SK-N-SH treated with all-trans-retinoic acid at 6 μM for 48 hours (cell line): ENCODE measurements at regions not wholly inside any gene's neighbourhood (a gene's known extent, or its start where the extent isn't known, plus 50 kb on each side); places are given as distances from the start of the nearest gene placed in this dataset.

Experiments
- CSDC2 ChIP-seq: fragments of 250-450 bp; sonication (Bioruptor Pico); IDR thresholded peaks from 2 replicates; pipeline ENCODE4 v1.5.0; 2020; ENCODE audit warnings: mild to moderate bottlenecking, moderate library complexity
- GLIS3 ChIP-seq: fragments of 250-450 bp; sonication (Bioruptor Pico); IDR thresholded peaks from 2 replicates; pipeline ENCODE4 v1.5.0; 2020; ENCODE audit warnings: mild to moderate bottlenecking, moderate library complexity
- ISL1 ChIP-seq: fragments of 250-450 bp; sonication (Bioruptor Pico); IDR thresholded peaks from 2 replicates; pipeline ENCODE4 v2.1.2; 2022; ENCODE audit warnings: mild to moderate bottlenecking, moderate library complexity
- OSR1 ChIP-seq: fragments of 250-450 bp; sonication (Bioruptor Pico); IDR thresholded peaks from 2 replicates; pipeline ENCODE4 v1.8.0; 2022; ENCODE audit warnings: moderate library complexity, mild to moderate bottlenecking, inconsistent platforms
- RARB ChIP-seq: fragments of 250-450 bp; sonication (Bioruptor Pico); IDR thresholded peaks from 2 replicates; pipeline ENCODE4 v1.8.0; 2021; ENCODE audit warnings: mild to moderate bottlenecking, moderate library complexity
- SNAI2 ChIP-seq: fragments of 250-450 bp; sonication (Bioruptor Pico); IDR thresholded peaks from 2 replicates; pipeline ENCODE4 v1.5.0; 2020; ENCODE audit warnings: mild to moderate bottlenecking, moderate library complexity
- TCF4 ChIP-seq: fragments of 250-450 bp; sonication (Bioruptor Pico); IDR thresholded peaks from 2 replicates; pipeline ENCODE4 v1.8.0; 2021; ENCODE audit warnings: mild to moderate bottlenecking, moderate library complexity, borderline replicate concordance
- TOX ChIP-seq: fragments of 250-450 bp; sonication (Bioruptor Pico); IDR thresholded peaks from 2 replicates; pipeline ENCODE4 v1.8.0; 2021; ENCODE audit warnings: mild to moderate bottlenecking, moderate library complexity, borderline replicate concordance
- ZC3H10 ChIP-seq: fragments of 250-450 bp; sonication (Bioruptor Pico); IDR thresholded peaks from 2 replicates; pipeline ENCODE4 v1.5.1; 2021; ENCODE audit warnings: mild to moderate bottlenecking, moderate library complexity
- ZFP30 ChIP-seq: fragments of 450-650 bp; formaldehyde crosslinking; IDR thresholded peaks from 2 replicates; pipeline ENCODE4 v1.5.0; 2022; ENCODE audit warnings: mild to moderate bottlenecking, moderate library complexity
- ZNF8 ChIP-seq: fragments of 450-650 bp; formaldehyde crosslinking; IDR thresholded peaks from 2 replicates; pipeline ENCODE4 v1.5.0; 2020; ENCODE audit warnings: mild to moderate bottlenecking, moderate library complexity
- TF ChIP-seq, protein P1 (sequence below): fragments of 250-450 bp; sonication (Bioruptor Pico); IDR thresholded peaks from 2 replicates; pipeline ENCODE4 v1.8.0; 2020; ENCODE audit warnings: mild to moderate bottlenecking, moderate library complexity, borderline replicate concordance
- TF ChIP-seq, protein P2 (sequence below): fragments of 250-450 bp; sonication (Bioruptor Pico); IDR thresholded peaks from 2 replicates; pipeline ENCODE4 v1.5.1; 2021; ENCODE audit warnings: mild to moderate bottlenecking, moderate library complexity
- TF ChIP-seq, protein P3 (sequence below): fragments of 250-450 bp; sonication (Bioruptor Pico); IDR thresholded peaks from 2 replicates; pipeline ENCODE4 v1.8.0; 2021; ENCODE audit warnings: low read depth, mild to moderate bottlenecking, moderate library complexity, borderline replicate concordance

DNA sequence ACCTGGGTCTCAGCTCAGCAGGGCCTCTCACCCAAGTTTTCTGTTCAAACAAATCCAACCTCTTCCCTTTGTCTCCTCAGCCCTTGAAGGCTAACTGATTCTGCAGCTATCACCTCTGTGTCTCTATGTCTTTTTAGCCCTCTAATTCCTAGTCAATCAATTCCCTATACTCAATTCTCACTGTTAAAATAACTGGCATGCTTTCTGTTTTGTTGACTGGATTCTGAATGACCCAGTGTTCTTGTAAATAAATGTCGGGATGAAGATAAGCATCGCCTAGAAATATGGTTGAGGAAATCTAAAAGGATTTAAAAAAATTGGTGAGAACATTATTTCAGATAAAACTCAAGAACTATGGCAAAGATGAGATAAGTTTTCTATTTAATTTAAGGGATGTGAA, 210.2 kb downstream of the ICE1 start:
- TF ChIP-seq, protein P1, sequence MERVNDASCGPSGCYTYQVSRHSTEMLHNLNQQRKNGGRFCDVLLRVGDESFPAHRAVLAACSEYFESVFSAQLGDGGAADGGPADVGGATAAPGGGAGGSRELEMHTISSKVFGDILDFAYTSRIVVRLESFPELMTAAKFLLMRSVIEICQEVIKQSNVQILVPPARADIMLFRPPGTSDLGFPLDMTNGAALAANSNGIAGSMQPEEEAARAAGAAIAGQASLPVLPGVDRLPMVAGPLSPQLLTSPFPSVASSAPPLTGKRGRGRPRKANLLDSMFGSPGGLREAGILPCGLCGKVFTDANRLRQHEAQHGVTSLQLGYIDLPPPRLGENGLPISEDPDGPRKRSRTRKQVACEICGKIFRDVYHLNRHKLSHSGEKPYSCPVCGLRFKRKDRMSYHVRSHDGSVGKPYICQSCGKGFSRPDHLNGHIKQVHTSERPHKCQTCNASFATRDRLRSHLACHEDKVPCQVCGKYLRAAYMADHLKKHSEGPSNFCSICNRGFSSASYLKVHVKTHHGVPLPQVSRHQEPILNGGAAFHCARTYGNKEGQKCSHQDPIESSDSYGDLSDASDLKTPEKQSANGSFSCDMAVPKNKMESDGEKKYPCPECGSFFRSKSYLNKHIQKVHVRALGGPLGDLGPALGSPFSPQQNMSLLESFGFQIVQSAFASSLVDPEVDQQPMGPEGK (CRISPR knock-in tag): no peak
- TF ChIP-seq ISL1 (no peak), RARB (no peak), TOX (no peak), ZNF8 (CRISPR knock-in tag) (no peak), SNAI2 (CRISPR knock-in tag) (no peak), TCF4 (CRISPR knock-in tag) (no peak), GLIS3 (CRISPR knock-in tag) (no peak), CSDC2 (no peak), ZC3H10 (no peak), ZFP30 (no peak), OSR1 (CRISPR knock-in tag) (no peak)
- TF ChIP-seq, protein P2, sequence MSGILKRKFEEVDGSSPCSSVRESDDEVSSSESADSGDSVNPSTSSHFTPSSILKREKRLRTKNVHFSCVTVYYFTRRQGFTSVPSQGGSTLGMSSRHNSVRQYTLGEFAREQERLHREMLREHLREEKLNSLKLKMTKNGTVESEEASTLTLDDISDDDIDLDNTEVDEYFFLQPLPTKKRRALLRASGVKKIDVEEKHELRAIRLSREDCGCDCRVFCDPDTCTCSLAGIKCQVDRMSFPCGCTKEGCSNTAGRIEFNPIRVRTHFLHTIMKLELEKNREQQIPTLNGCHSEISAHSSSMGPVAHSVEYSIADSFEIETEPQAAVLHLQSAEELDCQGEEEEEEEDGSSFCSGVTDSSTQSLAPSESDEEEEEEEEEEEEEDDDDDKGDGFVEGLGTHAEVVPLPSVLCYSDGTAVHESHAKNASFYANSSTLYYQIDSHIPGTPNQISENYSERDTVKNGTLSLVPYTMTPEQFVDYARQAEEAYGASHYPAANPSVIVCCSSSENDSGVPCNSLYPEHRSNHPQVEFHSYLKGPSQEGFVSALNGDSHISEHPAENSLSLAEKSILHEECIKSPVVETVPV (CRISPR knock-in tag): no peak
- TF ChIP-seq, protein P3, sequence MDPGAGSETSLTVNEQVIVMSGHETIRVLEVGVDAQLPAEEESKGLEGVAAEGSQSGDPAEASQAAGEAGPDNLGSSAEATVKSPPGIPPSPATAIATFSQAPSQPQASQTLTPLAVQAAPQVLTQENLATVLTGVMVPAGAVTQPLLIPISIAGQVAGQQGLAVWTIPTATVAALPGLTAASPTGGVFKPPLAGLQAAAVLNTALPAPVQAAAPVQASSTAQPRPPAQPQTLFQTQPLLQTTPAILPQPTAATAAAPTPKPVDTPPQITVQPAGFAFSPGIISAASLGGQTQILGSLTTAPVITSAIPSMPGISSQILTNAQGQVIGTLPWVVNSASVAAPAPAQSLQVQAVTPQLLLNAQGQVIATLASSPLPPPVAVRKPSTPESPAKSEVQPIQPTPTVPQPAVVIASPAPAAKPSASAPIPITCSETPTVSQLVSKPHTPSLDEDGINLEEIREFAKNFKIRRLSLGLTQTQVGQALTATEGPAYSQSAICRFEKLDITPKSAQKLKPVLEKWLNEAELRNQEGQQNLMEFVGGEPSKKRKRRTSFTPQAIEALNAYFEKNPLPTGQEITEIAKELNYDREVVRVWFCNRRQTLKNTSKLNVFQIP (CRISPR knock-in tag): no peak
